Smooth muscle cell (in vitro differentiated cells): ENCODE measurements at regions not wholly inside any gene's neighbourhood (a gene's known extent, or its start where the extent isn't known, plus 50 kb on each side); places are given as distances from the start of the nearest gene placed in this dataset. TPM values are rescaled to one million over a fixed set of nuclear protein-coding genes. Genes with fewer than 3 reads are reported as not detected.

Experiments used
- DNase-seq: peaks from one replicate; lab custom pipeline; 2025; ENCODE audit not compliant: unreplicated experiment; lab: John Stamatoyannopoulos, UW
- H2AFZ ChIP-seq: fragments of 200-600 bp; sonication (generic); 2 replicates; pipeline ENCODE4 v1.6.0; 2016; ENCODE audit warnings: antibody characterized with exemption, low read depth, mild to moderate bottlenecking
- H3F3A ChIP-seq: fragments of 200-600 bp; sonication (generic); 2 replicates; pipeline ENCODE4 v1.6.0; 2017; ENCODE audit warnings: antibody characterized with exemption, low read depth
- H3K27ac ChIP-seq: fragments of 200-600 bp; sonication (generic); 2 replicates; pipeline ENCODE4 v1.5.1; 2016; ENCODE audit warnings: low read depth, mild to moderate bottlenecking
- H3K27me3 ChIP-seq: fragments of 200-600 bp; sonication (generic); 2 replicates; pipeline ENCODE4 v1.6.1; 2016; ENCODE audit warnings: low read depth, mild to moderate bottlenecking
- H3K36me3 ChIP-seq: fragments of 200-600 bp; sonication (generic); 2 replicates; pipeline ENCODE4 v1.5.1; 2016; ENCODE audit warnings: low read depth
- H3K4me1 ChIP-seq: fragments of 200-600 bp; sonication (generic); 2 replicates; pipeline ENCODE4 v1.5.1; 2016; ENCODE audit warnings: low read depth
- H3K4me2 ChIP-seq: fragments of 200-600 bp; sonication (generic); 2 replicates; pipeline ENCODE4 v1.6.0; 2016; ENCODE audit warnings: mild to moderate bottlenecking
- H3K4me3 ChIP-seq: fragments of 200-600 bp; sonication (generic); 2 replicates; pipeline ENCODE4 v1.5.1; 2016; ENCODE audit warnings: mild to moderate bottlenecking
- H3K79me2 ChIP-seq: fragments of 200-600 bp; sonication (generic); 2 replicates; pipeline ENCODE4 v1.6.0; 2016; ENCODE audit warnings: low read depth, mild to moderate bottlenecking
- H3K9ac ChIP-seq: fragments of 200-600 bp; sonication (generic); 2 replicates; pipeline ENCODE4 v1.6.0; 2016; ENCODE audit warnings: low read depth
- H3K9me3 ChIP-seq: fragments of 200-600 bp; sonication (generic); replicated peaks from 2 replicates; pipeline ENCODE4 v1.5.1; 2016; ENCODE audit warnings: low read depth
- H4K20me1 ChIP-seq: fragments of 200-600 bp; sonication (generic); 2 replicates; pipeline ENCODE4 v1.6.0; 2016; ENCODE audit warnings: low read depth
- WGBS: methylation state at CpG from one replicate; pipeline ENCODE4 v1.1.7; 2016; ENCODE audit warnings: low lambda C conversion rate; 5-methylcytosine and 5-hydroxymethylcytosine counted together
- small RNA-seq: library from RNA; depleted of rRNA; stranded (forward); fragments of <200 nt; gene quantifications from one replicate; pipeline ENCODE3, GENCODE V24; 2014
- TF ChIP-seq, protein P1 (sequence below): fragments of 200-600 bp; sonication (generic); IDR thresholded peaks from 2 replicates; pipeline ENCODE4 v1.5.1; 2017; ENCODE audit warnings: borderline replicate concordance, mild to moderate bottlenecking, antibody characterized with exemption; ENCODE audit not compliant: insufficient read depth, poor library complexity, severe bottlenecking

DNA sequence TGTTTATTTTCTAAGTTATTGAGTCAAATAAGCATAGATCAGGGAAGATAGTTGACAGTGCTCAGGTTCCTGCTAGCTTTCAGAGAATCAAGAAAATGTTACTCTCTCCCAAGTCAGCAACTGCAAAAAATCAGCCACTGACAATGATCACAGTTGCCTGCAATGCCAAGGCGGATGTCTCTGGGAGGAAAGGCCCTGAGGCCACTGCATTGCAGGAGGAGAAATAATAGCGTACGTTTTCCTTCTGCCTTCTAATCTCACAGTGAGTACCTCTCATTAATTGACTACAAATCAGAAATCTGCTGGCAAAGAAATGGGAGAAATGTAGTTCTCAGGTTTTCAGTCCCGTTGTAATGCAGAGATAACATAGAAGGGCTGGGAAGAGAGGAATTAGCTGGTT is 54.0 kb upstream of the SPON1 start:
- no peak for DNase-seq
- no peaks in the 10 kb centered on the region for H3K27me3 ChIP-seq

More for the DNA sequence above, 54.0 kb upstream of the SPON1 start:
- H3K4me1 ChIP-seq, result no peaks in the 10 kb centered on the region
- peaks cover 6% of the 10 kb centered on the region for H3K9me3 ChIP-seq
- WGBS, result 63% methylated on average over 4 of the region's 4 CpGs
- no peak overlapping the region for H3K4me3 ChIP-seq
- H2AFZ ChIP-seq, result no peak overlapping the region
- H3K79me2 ChIP-seq, result no peaks in the 10 kb centered on the region
- H4K20me1 ChIP-seq, result no peaks in the 10 kb centered on the region
- no peak overlapping the region for H3K9ac ChIP-seq
- no peak overlapping the region for H3K4me2 ChIP-seq
- no peaks in the 10 kb centered on the region for H3K36me3 ChIP-seq
- H3F3A ChIP-seq, result no peaks in the 10 kb centered on the region
- H3K27ac ChIP-seq, result no peak overlapping the region
- TF ChIP-seq, protein P1, sequence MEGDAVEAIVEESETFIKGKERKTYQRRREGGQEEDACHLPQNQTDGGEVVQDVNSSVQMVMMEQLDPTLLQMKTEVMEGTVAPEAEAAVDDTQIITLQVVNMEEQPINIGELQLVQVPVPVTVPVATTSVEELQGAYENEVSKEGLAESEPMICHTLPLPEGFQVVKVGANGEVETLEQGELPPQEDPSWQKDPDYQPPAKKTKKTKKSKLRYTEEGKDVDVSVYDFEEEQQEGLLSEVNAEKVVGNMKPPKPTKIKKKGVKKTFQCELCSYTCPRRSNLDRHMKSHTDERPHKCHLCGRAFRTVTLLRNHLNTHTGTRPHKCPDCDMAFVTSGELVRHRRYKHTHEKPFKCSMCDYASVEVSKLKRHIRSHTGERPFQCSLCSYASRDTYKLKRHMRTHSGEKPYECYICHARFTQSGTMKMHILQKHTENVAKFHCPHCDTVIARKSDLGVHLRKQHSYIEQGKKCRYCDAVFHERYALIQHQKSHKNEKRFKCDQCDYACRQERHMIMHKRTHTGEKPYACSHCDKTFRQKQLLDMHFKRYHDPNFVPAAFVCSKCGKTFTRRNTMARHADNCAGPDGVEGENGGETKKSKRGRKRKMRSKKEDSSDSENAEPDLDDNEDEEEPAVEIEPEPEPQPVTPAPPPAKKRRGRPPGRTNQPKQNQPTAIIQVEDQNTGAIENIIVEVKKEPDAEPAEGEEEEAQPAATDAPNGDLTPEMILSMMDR, result no peak

Small RNA genes in the stretch of these regions (small RNA-seq; reads per million reads assigned to genes)
- gene RNA5SP331, result not detected
